GM21447 (cell line): ENCODE measurements at regions not wholly inside any gene's neighbourhood (a gene's known extent, or its start where the extent isn't known, plus 50 kb on each side); places are given as distances from the start of the nearest gene placed in this dataset.
"Not testable (repeated sequence)": the region's sequence is repeated elsewhere in the genome, so short reads cannot be mapped to it uniquely, and the experiment has no call there.

Experiments
- ATAC-seq: cut with Tn5 transposase; IDR thresholded peaks from one replicate; pipeline ENCODE4 v1.9.1; 2021; ENCODE audit not compliant: unreplicated experiment

DNA sequence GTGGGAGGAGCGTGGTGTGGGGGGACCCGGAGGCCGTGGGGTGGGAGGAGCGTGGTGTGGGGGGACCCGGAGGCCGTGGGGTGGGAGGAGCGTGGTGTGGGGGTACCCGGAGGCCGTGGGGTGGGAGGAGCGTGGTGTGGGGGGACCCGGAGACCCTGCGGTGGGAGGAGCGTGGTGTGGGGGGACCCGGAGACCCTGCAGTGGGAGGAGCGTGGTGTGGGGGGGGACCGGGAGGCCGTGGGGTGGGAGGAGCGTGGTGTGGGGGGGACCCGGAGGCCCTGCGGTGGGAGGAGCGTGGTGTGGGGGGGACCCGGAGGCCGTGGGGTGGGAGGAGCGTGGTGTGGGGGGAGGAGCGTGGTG lies 203.5 kb downstream of the DLL1 start:
- not testable (repeated sequence) for ATAC-seq

DNA sequence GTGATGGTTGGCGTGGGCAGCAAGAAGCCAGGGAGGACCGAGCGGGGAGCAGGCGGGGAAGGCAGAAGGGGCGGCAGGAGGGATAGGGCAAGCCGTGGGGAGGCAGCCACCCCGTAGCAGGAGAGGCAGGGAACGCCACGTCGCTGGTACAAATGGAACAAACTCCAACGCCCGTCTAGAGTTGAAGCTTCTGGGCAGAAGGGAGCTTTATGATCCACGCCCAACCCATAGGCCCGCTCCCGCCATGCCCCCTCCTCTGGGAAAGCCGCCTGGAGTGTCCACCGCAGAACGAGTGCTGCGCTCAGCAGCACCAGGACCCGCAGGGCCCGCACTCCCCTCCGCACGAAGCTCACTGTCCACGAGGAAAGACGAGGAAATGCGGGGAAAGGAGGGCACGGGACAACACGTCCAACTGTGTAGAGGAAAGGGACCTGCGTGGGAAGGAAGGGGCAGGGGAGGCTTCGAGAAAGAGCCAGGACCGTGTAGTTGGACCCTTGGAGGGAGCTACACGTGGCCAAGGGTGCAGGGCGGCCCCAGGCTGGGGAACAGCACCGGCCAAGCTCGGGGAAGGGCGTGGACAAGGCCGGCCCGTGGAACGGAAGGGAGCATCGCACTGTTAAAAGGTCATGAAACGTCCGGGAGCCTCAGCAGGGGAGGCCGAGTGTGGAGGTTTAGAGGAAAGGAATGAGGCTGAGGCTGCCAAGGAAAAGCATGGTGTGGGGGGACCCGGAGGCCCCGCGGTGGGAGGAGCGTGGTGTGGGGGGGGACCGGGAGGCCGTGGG lies 204.0 kb downstream of the DLL1 start:
- no peak for ATAC-seq

DNA sequence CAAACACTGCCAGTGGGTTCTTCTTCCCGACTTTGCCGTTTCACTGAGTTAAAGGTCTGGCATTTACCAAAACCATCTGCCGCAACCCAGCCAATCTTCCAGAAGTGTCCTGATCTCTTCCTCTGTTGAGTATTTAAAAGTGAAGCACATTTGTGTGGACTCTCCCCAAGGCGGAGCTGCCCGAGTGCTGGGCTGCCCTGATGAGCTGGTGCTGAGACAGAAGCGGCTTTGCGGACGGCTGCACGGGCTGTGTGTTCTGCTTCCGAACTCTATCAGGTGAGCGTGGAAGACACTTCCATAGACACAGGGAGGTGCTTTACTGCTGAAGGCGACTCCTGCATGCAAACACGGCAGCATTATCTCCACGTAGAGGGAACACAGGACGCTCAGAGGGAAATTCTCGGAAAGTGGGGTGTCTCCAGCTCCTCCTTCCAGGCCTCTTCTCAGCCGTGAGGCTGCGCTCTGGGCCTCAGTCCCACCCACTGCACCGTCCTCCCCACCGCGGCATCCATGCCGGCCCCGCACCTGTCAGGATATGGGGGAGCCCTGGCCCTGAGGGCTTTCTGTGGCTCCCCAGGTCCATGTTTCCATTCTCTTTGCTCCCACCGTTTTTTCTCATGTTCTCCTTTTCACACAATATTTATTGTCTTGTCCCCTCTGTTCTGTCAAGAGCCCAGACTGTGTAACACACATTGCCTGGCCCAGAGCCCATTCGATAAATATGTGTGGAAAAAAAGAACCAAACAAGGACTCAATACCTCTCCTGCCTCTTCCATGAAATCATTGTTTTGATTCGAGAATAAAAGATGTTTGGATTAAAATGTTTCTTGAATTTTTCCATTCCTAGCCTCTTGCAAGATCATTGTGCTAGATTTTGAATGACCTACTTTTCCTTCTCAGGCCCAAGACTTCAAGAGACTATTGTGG lies 205.1 kb downstream of the DLL1 start:
- ATAC-seq: no peak

DNA sequence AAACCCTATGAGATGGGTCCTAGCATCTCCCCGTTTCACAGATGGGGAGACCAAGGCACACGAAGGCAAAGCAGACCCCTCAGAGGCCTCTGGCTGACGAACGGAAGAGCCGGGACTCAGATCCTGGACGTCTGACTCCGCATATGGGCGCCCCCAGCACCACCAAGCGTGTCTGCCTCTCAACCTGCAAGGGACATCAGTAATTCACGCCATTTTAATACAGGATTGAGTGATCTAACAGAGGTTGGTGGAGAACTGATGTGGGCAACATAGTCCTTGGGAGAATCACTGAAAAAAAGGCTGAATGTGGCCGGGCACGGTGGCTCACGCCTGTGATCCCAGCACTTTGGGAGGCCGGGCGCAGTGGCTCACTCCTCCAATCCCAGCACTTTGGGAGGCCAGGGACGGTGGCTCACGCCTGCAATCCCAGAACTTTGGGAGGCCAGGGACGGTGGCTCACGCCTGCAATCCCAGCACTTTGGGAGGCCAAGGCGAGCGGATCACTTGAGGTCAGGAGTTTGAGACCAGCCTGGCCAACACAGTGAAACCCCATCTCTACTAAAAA lies 206.6 kb downstream of the DLL1 start:
- ATAC-seq: no peak

DNA sequence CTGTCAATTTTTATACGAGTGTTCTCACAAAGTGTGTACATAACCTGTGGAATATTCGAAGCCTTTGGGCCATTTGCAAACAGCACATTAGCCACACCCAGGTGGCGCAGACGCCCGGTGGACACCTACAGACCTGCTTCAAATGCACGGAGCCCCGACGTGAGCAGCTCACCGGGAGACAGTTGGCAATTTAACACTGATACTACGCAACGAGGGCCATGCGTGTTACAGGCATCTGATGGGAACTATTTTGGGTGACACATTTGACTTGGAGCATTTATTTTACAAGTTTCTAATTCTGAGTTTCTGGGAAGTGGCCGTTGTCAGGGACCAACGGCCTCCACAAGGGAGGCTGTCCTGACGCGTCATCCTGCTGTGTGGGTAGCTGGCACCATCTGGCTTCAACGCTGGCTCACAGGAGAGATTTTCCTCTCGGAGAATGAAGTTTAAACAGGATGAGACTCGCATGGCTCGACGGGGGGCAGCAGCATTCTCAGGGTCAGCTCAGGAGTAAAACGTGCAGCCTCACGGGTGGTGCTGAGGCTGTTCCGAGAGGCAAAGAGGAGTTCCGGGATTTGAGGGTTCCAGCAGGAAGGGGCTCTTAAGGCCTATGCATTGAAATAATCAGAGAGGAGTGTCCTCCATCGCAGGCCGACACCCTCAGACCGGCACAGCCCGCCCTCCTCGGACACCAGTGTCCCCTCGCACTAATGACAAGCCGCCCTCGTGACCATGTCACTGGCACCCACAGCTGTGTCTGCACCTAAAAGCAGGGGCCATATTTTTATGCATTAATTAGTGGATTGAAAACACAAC lies 207.4 kb downstream of the DLL1 start:
- no peak for ATAC-seq

DNA sequence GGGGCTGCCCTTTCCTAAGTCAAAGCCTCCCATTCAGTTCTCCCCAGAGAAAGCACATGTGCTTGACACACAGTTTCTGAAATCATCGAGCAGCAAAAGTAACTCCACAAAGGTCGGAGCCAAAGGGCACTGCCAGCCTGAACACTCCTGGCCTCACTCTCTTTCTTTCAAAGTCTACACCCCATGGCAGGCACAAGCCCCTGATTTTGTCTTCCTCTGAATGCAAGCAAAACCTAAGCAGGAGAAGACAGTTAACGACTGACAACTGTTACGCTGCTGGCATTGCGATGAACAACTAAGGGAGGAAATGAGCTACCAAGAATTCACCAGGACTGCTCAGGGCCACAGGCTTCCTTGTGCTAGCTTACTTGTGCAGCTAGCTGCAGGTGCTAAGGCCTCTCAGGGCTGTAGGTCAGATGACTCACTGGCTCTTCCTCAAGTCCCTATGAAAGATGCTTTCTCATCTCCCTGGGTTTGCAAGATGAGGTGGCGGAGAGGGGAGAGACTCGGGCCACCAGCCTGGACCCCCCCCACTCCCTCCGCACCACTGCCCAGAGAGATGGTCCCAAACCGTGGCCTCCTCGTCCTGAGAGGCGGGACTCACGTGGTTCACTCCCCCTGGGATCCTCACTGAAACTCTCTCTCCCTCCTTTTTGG lies 208.2 kb downstream of the DLL1 start:
- ATAC-seq: no peak

DNA sequence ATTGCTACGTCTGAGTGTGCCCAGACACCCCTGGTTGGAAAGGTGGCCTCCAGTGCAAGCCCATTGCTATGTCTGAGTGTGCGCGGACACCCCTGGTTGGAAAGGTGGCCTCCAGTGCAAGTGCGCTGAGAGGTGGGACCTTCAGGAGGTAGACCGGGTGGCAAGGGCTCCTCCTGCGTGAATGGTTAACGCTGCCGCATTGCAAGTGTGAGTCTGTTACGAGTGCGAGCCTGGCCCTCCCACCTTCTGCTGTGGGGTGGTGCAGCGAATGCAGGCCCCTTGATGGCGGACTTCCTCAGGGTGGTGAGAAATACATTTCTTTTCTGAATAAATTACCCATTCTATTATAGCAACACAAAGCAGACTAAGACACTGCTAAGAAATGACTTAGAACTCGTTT lies 208.8 kb downstream of the DLL1 start:
- ATAC-seq: no peak

DNA sequence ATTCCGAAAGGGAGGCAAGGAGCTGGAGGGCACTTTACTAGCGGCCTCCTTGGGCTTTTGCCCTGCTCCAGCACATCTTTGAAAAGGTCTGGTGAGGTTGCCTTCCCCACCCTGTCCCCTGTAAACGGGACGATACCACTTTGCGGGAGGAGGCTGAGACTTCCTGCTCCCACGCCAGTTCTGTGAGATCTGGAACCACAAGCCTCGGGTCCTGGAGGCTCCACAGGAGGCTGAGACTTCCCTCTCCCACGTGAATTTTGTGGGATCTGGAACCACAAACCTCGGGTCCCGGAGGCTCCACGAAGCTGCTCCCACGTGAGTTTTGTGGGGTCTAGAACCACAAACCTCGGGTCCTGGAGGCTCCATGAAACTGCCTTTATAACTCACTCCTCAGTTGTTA lies 209.3 kb downstream of the DLL1 start:
- no peak for ATAC-seq

DNA sequence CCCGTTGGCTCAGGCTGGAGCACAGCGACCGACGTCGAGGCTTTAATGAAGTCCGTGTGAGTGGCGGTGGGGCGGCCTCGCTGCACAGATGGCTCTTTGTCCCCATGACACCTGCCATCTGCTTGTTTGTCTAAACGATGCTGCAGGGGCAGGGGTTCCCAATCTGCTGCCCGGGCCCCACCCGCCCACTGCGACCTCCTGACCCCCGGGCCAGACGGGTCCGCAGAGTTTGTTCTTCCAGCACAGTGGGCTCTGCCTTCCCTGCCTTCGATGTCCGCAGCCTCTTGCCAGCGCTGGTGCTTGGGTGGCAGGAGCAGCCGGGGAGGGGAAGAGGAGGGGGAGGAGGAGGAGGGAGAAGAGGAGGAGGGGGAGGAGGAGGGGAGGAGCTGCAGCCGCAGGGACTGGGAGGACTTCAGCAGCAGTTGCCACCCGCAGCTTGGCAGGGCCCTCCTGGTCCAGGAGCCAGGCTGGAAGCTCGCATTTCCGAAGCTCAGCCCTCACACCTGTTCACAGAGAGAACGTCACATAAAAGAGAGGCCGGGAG lies 210.0 kb downstream of the DLL1 start:
- ATAC-seq: no peak

DNA sequence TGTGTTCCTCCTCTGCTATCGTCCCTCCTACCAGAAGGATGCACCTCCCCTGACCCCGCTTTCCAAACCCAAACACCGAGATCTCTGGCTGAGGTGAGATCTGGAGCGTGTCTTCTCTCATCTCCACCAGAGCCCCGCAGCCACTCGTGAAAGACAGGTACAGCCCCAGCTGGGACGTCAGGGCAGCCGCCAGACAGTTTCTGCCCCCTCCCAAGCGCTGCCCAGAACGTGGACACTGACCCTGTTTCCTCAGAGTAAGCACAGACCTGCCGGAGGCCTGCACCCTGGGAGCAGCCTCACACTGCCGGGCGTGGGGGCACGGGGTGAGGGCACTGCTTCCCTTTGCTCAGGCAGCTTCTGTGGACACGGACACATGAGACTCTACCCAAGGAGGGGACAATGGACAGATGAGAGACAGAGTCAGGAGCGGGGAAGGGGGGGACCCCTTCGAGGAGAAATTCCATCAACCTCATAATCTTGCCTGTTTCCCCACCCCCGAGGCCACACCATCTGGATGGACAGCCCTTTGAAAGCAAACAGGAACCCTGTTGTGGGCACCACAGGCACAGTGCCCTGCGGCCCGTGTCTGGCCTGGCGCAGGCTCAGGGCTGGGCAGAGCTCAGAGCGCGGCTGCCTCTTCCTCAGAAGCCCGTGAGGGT lies 210.6 kb downstream of the DLL1 start:
- ATAC-seq: no peak

DNA sequence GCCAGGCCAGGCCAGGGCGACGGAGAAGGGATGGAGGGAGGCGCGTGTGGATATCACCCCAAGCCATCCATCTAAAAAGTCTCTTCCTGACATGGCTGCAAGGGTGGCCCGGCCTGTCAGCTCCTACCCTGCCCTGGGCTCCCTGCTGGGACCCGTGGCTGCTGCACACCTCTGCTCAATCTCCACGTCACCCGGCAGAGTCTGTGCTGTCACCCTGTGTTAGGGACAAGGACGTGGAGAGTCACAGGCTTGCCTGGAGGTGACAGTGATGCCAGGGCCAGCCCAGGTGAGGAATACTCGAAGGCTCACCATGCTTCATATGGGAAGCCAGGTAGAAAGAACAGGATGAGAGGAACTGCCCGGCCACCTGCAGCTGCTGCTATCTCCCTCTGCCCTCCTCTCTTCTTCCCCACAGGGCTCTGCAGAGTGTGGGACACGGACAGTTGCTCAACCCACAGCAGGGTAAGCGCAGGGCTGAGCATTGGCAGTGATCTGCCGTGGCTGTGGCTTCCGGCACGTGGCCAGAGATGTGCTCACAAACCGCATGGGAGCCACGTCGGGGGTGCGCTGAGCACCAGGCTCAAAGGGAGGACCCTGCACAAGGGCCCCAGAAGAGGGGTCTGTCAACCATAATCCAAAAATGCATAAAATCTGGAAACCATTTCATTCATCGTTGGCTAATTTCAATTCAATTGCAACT lies 214.3 kb downstream of the DLL1 start:
- ATAC-seq: no peak

DNA sequence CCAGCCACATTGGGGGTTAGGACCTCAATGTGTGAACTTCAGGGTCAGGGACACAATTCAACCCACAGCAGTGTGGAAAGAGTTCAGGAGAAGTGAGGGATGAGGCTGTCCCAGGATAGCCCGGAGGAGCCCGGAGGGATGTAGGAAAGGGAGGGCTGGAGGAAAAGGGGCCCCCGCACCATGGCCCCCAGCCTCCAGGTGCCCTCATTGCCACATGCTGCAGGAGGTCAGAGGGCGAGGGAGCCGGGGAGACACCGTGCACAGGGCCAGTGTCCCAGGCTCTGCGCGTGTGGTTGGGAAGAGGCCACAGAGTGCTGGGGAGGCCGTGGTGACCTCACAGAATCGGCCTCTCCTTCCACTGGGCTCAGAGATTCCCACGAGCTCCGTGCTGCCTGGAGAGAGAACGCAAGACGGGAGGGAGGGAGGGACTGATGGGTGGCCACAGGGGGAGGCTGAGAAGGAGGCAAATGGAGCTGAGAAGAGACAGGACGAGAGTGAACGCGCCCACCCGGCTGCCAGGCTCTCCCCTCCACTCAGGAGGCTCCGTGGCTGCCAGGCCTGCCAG lies 215.1 kb downstream of the DLL1 start:
- ATAC-seq: no peak

DNA sequence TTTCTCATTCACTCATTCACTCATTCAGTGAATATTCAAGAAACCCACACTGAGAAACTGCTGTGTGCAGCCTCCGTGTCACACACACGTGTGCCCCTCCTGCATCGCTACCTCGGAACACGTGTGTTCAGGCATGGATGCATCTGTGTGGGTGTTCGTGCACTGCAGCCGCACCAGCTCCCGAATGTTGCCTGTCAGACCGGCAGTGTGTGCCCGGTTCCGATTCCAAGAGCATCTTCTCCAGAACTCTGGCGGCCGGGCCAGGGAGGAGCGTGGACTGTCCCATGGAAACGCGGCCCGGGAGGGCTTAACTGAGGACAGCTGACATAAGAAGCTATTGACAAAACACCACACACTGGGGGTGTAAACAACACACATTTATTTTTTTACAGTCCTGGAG lies 216.0 kb downstream of the DLL1 start:
- ATAC-seq: no peak

DNA sequence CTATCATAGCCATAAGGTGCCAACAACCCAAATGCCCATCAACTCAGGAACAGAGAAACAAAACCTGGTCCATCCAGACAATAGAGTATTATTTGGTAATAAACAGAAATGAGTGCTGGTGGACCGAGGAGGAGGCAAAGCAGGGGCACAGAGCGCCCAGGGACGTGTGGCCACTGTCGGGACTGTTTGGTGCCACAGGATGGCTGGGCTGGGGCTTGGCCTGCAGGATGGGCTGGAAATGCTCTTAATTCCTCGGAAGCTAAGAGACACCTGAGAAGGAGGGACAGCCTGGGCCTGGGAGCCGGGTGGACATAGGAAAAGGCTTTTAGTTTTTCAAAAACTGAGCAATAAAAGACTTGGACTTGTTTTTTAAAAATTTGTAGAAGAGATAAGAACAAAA lies 216.4 kb downstream of the DLL1 start:
- ATAC-seq: no peak

DNA sequence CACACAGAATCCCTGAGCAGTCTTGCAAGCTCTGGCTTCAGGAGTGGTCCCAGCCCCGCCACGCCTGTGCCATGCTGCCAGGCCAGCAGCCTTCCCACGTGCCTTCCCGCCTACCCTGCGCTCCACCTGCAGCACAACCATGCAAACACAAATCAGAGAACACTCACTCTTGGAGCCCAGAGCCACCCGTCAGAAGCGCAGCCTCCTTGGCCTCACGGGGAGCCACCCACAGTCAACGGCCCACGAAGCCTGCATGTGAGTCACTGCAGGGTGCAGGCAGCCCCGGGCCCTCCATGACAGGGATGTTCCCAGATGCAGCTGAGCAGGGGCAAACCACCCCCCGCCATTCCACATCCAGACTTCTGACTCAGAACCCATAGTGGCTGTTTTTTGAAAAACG lies 217.0 kb downstream of the DLL1 start:
- no peak for ATAC-seq

DNA sequence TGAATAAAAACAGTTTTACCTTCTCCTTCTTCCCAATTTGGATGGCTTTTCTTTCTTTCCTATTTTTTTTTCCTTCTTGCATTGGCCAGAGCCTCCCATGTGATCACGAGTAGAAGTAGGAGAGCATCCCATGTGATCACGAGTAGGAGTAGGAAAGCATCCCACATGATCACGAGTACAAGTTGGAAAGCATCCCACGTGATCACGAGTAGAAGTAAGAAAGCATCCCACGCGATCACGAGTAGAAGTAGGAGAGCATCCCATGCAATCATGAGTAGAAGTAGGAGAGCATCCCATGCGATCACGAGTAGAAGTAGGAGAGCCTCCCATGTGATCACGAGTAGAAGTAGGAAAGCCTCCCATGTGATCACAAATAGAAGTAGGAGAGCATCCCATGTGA lies 218.6 kb downstream of the DLL1 start:
- ATAC-seq: no peak

DNA sequence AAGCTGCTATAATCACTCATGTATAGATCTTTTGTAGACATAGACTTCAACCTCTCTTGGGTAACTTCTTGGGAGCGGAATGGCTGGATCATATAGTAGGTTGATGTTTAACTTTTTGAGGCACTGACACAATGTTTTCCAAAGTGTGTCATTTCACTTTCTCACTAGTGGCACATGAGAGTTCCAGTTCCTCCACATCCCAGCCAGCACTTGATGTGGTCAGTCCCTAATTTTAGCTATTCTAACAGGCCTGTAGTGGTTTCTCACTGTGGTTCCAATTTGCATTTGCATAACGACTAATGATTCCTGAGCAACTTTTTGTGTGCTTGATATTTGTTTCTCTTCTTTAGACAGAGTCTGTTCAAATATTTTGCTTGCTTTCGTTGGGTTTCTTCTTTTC lies 221.3 kb downstream of the DLL1 start:
- no peak for ATAC-seq

DNA sequence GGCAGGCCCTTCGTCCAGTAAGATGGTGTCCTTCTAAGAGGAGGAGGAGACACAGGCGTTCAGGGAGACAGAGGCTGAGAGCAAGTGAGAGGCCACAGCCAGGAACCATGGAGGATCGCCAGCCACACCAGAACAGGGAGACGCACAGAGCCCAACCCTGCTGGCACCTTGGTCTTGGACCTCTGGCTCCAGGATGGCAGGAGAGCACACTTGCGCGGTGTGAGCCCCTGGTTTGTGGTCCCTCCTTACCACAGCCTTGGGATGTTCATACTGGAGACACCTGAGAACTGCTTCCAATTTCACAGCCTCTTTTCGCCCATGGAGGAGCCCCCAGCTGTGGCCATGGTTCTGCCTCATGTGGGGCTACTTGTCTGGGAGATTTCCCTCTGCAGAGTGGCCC lies 222.4 kb downstream of the DLL1 start:
- ATAC-seq: no peak

DNA sequence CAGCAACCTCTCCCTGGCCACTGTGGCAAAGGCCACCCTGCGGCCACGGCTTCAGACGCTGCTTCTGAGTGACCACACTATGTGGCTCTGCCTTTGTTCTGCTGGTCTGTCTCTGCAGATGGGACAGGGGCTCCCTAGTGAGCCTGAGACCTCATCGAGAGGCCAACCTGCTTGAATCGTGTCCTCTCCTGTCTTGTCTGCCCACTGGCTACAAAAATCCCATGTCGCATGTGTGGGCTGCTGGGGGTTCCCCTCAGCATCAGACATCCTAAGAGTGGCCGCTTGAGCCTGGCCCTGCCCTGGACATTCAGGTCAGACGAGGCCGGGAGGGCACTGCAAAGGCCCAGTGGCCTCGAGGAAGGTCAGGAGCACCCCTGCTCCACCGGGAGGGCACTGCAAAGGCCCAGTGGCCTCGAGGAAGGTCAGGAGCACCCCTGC lies 222.9 kb downstream of the DLL1 start:
- no peak for ATAC-seq
